ELF-1 (cell line): ENCODE measurements at regions not wholly inside any gene's neighbourhood (a gene's known extent, or its start where the extent isn't known, plus 50 kb on each side); places are given as distances from the start of the nearest gene placed in this dataset.
"Not testable (repeated sequence)": the region's sequence is repeated elsewhere in the genome, so short reads cannot be mapped to it uniquely, and the experiment has no call there.

Source experiments
- DNase-seq: peaks from one replicate; pipeline ENCODE4 v3.0.0-alpha.2; 2016; ENCODE audit warnings: low read depth, low spot score

DNA sequence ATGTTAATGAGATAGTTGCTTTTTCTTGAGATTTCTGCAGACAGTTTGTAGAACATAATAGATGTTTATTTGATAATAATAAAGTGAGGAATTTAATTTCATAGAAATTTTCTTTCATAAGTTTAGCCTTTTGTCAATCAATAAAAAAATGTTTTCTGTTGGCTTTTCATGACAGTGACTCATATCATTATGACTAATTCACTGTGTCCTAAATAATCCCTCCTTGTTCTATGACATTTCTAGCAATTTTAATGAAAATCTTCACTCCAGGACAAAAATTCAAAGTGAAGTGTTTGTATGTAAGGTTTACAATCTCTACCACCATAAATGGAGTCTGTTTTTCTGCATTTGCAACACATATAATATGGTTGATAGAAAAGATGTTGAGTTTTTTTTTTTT, 109.9 kb downstream of the UTRN start:
- no peak for DNase-seq

DNA sequence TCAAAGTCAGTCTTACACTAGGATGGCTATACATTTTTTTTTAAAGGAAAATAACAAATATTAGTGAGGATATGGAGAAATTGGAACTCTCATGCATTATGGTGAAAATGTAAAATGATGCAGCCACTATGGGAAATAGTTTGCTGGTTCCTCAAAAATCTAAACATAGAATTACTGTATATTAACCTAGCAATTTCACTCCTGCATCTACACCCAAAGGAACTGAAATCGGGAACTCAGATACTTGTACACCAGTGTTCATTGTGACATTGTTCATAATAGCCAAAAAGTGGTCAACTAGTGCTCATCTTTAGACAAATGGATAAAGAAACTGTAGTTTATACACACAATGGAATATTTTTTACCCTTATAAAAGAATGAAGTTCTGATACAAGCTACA, 110.7 kb downstream of the UTRN start:
- no peak for DNase-seq

DNA sequence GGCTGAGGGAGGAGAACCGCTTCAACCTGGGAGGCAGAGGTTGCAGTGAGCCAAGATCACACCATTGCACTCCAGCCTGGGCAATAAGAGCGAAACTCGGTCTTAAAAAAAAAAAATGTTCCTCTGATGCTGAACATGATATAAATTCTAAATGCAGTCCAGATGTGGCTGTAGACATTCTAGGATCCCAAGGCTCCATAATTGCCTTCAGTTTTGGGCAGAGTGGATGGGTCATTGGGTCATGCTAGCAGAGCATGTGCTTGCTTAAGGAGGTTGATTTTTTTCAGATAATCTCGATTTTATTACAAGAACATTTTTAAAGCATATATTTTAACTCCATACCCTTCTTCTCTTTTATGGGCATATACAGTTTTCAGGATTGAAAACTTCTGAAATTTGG, 112.0 kb downstream of the UTRN start:
- DNase-seq = no peak

DNA sequence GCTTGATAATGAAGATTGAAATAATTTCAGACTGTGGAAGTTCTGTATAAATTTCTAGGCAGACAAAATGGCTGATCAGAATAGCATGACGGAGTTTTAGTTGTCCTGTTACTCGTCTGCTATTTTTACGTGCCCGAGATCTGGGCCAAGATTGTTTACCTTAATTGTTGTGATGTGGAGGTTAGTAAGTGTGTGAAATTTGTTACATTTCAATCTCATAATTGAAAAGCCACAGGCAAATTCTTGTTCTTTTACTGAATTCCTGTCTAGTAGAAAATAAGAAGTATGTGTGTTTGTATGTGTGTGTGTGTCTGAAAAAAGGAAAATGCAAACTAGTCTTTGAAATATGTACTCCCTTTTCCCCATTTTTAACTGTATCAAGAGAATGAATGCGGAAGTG, 115.2 kb downstream of the UTRN start:
- DNase-seq = no peak

GRCh38 chr6:144401736-144402733, 116.9 kb downstream of the UTRN start:
- no peak for DNase-seq

DNA sequence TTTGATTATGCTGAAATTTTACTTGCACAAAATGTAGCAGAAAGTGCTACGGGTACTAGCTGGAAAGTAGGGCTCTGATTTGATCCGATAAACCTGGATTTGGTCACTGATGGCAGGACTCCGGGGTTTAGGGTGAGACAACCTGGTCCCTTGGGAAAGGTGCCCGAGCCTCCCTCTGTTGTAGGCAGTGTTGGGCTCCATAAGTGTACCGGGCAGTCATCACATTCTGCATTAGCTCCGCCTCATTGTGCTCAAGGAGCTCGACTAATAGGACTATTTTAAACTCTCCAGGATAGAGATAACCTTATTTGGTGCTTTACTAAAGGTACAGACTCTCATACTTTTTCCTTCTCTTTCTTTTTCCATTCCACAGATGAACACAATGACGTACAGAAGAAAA, 117.6 kb downstream of the UTRN start:
- DNase-seq = no peak

- DNase-seq = no peak
Observed at GRCh38 chr6:144405163-144405562, 120.0 kb downstream of the UTRN start.

- DNase-seq = no peak
Observed at GRCh38 chr6:144406796-144407195, 121.7 kb downstream of the UTRN start.

GRCh38 chr6:144408161-144408560, 123.0 kb downstream of the UTRN start:
- no peak for DNase-seq

- no peak for DNase-seq
Observed at GRCh38 chr6:144410059-144410458, 124.9 kb downstream of the UTRN start.

DNA sequence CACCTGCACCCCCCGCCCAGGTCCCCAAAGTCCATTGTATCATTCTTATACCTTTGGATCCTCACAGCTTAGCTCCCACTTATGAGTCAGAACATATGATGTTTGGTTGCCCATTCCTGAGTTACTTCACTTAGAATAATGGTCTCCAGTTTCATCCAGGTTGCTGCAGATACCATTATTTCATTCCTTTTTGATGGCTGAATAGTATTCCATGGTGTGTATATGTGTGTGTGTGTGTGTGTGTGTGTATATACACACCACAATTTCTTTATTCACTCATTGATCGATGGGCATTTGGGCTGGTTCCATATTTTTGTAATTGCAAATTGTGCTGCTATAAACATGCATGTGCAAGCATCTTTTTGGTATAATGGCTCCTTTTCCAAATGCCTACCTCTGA, 125.4 kb downstream of the UTRN start:
- DNase-seq = not testable (repeated sequence)

DNA sequence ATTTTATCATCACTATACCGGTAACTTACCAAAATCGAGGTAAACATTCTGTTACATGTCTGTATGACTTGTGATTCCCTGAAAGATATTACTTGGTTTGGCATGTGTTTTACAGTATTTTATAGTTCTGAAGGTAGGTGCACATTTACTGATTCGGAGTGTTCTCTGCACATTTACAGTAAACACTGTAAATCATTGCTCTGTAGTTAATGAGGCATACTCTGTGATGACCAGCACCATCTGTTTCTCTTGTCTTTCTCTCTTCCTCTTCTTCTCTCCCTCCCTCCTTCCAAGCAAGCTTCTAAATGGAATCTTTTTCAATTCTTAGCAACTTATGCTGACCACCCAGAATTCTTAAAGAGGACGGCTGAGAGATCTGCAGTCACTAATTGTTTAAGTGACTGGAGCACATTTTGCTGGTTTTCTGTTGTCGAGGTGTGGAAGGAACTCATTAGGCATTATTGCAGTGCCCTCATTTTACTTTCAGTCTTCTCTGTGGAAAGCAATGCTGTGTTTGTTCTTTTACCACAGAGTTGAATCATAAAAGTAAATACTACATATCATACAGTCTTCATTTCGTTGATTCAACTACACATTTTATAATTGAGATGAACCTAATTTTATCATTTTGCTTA, 126.5 kb downstream of the UTRN start:
- DNase-seq = no peak

GRCh38 chr6:144413418-144413817, 128.3 kb downstream of the UTRN start:
- DNase-seq = no peak

- no peak for DNase-seq
Observed at GRCh38 chr6:144415014-144415413, 129.9 kb downstream of the UTRN start.

DNA sequence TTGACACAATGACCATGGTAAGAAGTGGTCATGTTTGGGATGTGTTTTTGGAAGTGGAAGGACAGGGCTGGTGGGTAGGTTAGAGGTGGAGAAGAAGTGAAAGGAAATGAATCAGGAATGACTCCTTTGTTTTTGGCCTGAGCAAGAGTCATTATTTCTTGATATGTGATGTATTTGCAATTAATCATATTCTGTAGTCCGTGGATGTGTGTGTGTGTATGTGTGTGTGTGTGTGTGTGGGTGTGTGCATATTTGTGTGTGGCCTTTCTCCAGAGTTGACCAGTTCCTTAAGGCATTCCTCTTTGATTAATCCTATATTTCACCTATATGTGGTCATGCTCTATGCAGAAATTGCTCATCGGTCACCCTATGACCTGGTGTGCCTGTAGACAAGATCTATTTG, 130.7 kb downstream of the UTRN start:
- DNase-seq = no peak

DNA sequence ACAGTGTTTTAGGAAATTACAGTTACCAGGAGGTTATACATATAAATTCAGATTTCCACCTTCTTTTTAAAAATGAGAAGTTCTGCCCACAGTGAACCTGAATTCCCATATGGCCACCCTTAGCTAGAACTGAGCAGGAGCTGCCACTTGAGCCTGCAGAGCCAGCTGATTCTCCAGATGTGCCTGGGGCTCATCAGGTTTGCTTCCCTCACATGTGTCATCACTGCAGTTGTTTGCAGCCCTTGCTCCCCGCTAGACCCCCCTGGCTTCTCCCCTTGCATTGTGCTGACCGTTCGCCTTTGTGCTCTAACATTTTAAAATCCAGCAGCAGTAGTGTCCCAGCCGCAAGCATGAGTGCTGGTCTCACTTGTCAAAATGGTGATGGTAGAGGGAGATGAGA, 131.1 kb downstream of the UTRN start:
- peak; percentile 20 for DNase-seq

GRCh38 chr6:144416773-144417172, 131.6 kb downstream of the UTRN start:
- no peak for DNase-seq

GRCh38 chr6:144417681-144418080, 132.5 kb downstream of the UTRN start:
- no peak for DNase-seq

- no peak for DNase-seq
Observed at GRCh38 chr6:144418959-144419545, 133.9 kb downstream of the UTRN start.

DNA sequence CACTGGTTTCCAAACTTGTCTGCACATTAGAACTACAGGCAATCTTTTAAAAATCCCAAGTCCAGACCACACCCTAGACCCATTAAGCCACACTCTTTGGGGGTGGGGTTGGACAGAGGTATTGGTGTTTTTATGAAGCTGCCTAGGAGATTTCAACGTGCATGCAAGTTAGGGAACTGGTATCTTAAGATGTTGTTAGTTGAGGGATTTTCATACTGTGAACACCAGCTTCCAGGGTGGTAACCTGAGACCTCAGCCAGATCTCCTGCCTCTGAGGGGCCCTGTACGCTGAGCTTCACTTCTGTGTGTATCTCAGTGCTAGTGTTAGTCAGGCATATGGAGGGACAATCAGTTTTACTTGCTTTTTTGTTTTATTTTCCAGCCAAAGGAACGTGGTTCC, 138.0 kb downstream of the UTRN start:
- DNase-seq = no peak

DNA sequence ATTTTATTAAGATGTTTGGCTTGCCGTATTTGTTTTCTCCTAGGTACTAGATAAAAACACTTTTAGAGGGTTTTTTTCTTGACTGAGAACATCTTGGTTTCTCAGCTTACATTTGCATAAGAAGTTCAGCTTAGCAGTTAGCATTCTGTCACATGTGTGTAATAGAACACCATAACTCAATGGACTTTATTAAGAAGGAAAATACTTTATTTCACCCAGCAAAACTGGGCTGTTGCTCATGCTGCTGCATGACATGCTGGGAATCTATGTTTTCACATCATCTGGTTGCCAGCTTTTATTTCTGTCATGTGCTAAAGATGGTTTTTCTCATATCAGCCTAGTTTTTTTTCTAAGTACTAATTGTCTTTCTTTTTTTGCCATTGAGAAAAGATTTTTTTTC, 144.6 kb downstream of the UTRN start:
- no peak for DNase-seq

GRCh38 chr6:144433446-144433845, 148.3 kb downstream of the UTRN start:
- DNase-seq = not testable (repeated sequence)
